ENCODE measurements at regions not wholly inside any gene's neighbourhood (a gene's known extent, or its start where the extent isn't known, plus 50 kb on each side); places are given as distances from the start of the nearest gene placed in this dataset.

DNA sequence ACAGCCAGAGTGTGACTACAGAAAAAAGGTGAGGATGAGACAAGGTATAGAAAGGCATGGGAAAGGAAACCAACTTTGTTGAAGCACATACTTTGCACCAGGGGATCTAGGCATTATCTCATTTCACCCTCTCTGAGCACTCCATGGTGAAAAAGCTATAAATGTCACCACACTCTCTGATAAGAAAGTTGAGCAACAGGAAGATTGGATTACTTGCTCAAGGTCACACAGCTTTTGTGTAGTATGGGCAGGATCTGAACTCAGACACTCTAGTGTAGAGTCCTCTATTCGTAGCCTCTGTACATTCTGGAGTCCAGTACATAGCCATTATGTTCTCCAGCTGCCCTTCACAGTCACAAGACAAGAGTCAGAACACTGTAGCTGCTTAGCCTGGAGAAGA, 163.4 kb upstream of the SEMA6D start:
- Histone ChIP-seq H4K5ac (ENCODE audit: insufficient read length, low read depth, low read length) (no peak overlapping the region), H2BK20ac (ENCODE audit: low read depth, low read length, poor library complexity, severe bottlenecking) (no peak overlapping the region), H3K56ac (ENCODE audit: insufficient read length, low read depth, low read length) (no peak overlapping the region), H2AK5ac (ENCODE audit: insufficient read length, low read length) (no peak overlapping the region), H3K4me1 (ENCODE audit: insufficient read depth, low read length) (no peaks in the 10 kb centered on the region), H3K18ac (ENCODE audit: insufficient read length, low read depth, low read length) (no peak overlapping the region), H4K91ac (ENCODE audit: insufficient read length, low read depth, low read length) (no peak overlapping the region), H2BK5ac (ENCODE audit: insufficient read length, low read length) (no peak overlapping the region), H2BK12ac (ENCODE audit: insufficient read length, low read depth, low read length) (no peak overlapping the region), H3K4ac (ENCODE audit: low read depth, low read length) (no peak overlapping the region), H4K8ac (replicated peaks; ENCODE audit: insufficient read length, low read depth, low read length) (no peak overlapping the region), H3K79me1 (ENCODE audit: insufficient read depth, low read depth, low read length, poor library complexity, severe bottlenecking) (no peaks in the 10 kb centered on the region), H3T11ph (ENCODE audit: low read length) (no peak overlapping the region), H3K79me2 (ENCODE audit: insufficient read depth, low read length) (no peaks in the 10 kb centered on the region), H2BK120ac (ENCODE audit: low read depth, low read length, poor library complexity, severe bottlenecking) (no peak overlapping the region), H2BK15ac (ENCODE audit: low read depth, low read length) (no peak overlapping the region), H2AFZ (ENCODE audit: low read length) (no peak overlapping the region), H3K27ac (ENCODE audit: insufficient read length, low read depth, low read length) (no peak overlapping the region), H3K9ac (ENCODE audit: extremely low read depth, insufficient read length, low read length) (no peak overlapping the region), H3K23me2 (ENCODE audit: insufficient read length, low read depth, low read length, poor library complexity, severe bottlenecking) (no peaks in the 10 kb centered on the region), H3K27me3 (ENCODE audit: insufficient read depth, low read length) (no peaks in the 10 kb centered on the region), H3K9me3 (ENCODE audit: control insufficient read depth, low read depth, low read length) (no peaks in the 10 kb centered on the region), H3K23ac (ENCODE audit: insufficient read length, low read depth, low read length) (no peak overlapping the region), H3K14ac (ENCODE audit: insufficient read depth, low read length) (no peak overlapping the region), H4K20me1 (ENCODE audit: control insufficient read depth, insufficient read depth, insufficient read length) (no peaks in the 10 kb centered on the region), H3K4me2 (ENCODE audit: insufficient read depth, insufficient read length, low read length) (no peak overlapping the region)
- WGBS (ENCODE audit: extremely low coverage, insufficient read length, low lambda C conversion rate) = no CpG with 5 or more reads among the region's 1 CpG
- peaks cover 0 to 3% of the 10 kb centered on the region in 2 experiments; a peak in 1 of 5 replicates for H3K9me3 Mint-ChIP-seq
- H3K4me1 Mint-ChIP-seq = peaks cover 3% of the 10 kb centered on the region in 2 experiments; a peak in 1 of 4 replicates
- H3K27ac Mint-ChIP-seq = no peak overlapping the region
- no peaks in the 10 kb centered on the region; a peak in 1 of 7 replicates for H3K36me3 Mint-ChIP-seq (ENCODE audit: insufficient read depth in 1 of 3, low read depth in 3 of 3)
- TF ChIP-seq, protein P1, sequence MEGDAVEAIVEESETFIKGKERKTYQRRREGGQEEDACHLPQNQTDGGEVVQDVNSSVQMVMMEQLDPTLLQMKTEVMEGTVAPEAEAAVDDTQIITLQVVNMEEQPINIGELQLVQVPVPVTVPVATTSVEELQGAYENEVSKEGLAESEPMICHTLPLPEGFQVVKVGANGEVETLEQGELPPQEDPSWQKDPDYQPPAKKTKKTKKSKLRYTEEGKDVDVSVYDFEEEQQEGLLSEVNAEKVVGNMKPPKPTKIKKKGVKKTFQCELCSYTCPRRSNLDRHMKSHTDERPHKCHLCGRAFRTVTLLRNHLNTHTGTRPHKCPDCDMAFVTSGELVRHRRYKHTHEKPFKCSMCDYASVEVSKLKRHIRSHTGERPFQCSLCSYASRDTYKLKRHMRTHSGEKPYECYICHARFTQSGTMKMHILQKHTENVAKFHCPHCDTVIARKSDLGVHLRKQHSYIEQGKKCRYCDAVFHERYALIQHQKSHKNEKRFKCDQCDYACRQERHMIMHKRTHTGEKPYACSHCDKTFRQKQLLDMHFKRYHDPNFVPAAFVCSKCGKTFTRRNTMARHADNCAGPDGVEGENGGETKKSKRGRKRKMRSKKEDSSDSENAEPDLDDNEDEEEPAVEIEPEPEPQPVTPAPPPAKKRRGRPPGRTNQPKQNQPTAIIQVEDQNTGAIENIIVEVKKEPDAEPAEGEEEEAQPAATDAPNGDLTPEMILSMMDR (conservative IDR thresholded peaks at IDR 0.05) = no peak
- no peak overlapping the region for H3K4me3 Mint-ChIP-seq
- no peak for DNase-seq
- H3K27me3 Mint-ChIP-seq (ENCODE audit: low read depth) = no peaks in the 10 kb centered on the region

All from H9 (cell line).